ENCODE measurements at regions not wholly inside any gene's neighbourhood (a gene's known extent, or its start where the extent isn't known, plus 50 kb on each side); places are given as distances from the start of the nearest gene placed in this dataset.

GRCh38 chr10:109474261-109474660, 449.1 kb downstream of the XPNPEP1 start:
- H3K27me3 ChIP-seq (replicated peaks; ENCODE audit: control insufficient read depth, insufficient read depth, low read length), result no peaks in the 10 kb centered on the region
- ChIA-PET POLR2A (no interaction called here), CTCF (no interaction called here)
- no peak for DNase-seq
- H3K36me3 ChIP-seq (ENCODE audit: control insufficient read depth, insufficient read depth, low read length), result no peaks in the 10 kb centered on the region
- no peak for TF ChIP-seq CTCF (IDR thresholded peaks at IDR 0.05; ENCODE audit: insufficient read depth in 1 of 2, low read depth in 1 of 2, low read length in 1 of 2, severe bottlenecking in 1 of 2, unreplicated experiment in 1 of 2)
- Mint-ChIP-seq H3K27me3 (ENCODE audit: insufficient read depth, unreplicated experiment) (peaks cover 8% of the 10 kb centered on the region), H3K4me1 (ENCODE audit: low read depth, unreplicated experiment) (no peaks in the 10 kb centered on the region), H3K9me3 (ENCODE audit: unreplicated experiment) (no peaks in the 10 kb centered on the region), H3K27ac (ENCODE audit: unreplicated experiment) (no peak overlapping the region), H3K4me3 (ENCODE audit: unreplicated experiment) (no peak overlapping the region), H3K36me3 (ENCODE audit: insufficient read depth, unreplicated experiment) (no peaks in the 10 kb centered on the region)
- no TSS peak for BruUV-seq (replicated peaks)
- H3K4me1 ChIP-seq, result peaks cover 4% of the 10 kb centered on the region; the same call in 1 of the 2 replicates
- no peak overlapping the region for H3K4me3 ChIP-seq (ENCODE audit: low read depth, low read length)
- intact Hi-C loops (cut with micrococcal nuclease; ENCODE audit: unreplicated experiment), result no loop called here
- H3K9me3 ChIP-seq, result no peaks in the 10 kb centered on the region

- H3K9me3 ChIP-seq, result peaks cover 2% of the 10 kb centered on the region; the same call in 1 of the 2 replicates
- POLR2A ChIA-PET, result no interaction called here
- Mint-ChIP-seq H3K27me3 (ENCODE audit: insufficient read depth, unreplicated experiment) (peaks cover 3% of the 10 kb centered on the region), H3K4me3 (ENCODE audit: unreplicated experiment) (no peak overlapping the region), H3K27ac (ENCODE audit: unreplicated experiment) (no peak overlapping the region), H3K9me3 (ENCODE audit: unreplicated experiment) (no peaks in the 10 kb centered on the region), H3K4me1 (ENCODE audit: low read depth, unreplicated experiment) (no peaks in the 10 kb centered on the region), H3K36me3 (ENCODE audit: insufficient read depth, unreplicated experiment) (no peaks in the 10 kb centered on the region)
- H3K4me3 ChIP-seq (ENCODE audit: low read depth, low read length), result no peak overlapping the region
- H3K4me1 ChIP-seq, result no peaks in the 10 kb centered on the region
- H3K27me3 ChIP-seq (replicated peaks; ENCODE audit: control insufficient read depth, insufficient read depth, low read length), result no peaks in the 10 kb centered on the region
- no peaks in the 10 kb centered on the region for H3K36me3 ChIP-seq (ENCODE audit: control insufficient read depth, insufficient read depth, low read length)
- no peak for TF ChIP-seq CTCF (IDR thresholded peaks at IDR 0.05; ENCODE audit: insufficient read depth in 1 of 2, low read depth in 1 of 2, low read length in 1 of 2, severe bottlenecking in 1 of 2, unreplicated experiment in 1 of 2)
- no peak for DNase-seq
- CTCF ChIA-PET, result no interaction called here
- BruUV-seq (replicated peaks), result no TSS peak
- intact Hi-C loops (cut with micrococcal nuclease; ENCODE audit: unreplicated experiment), result no loop called here
These were observed 455.8 kb downstream of the XPNPEP1 start for GRCh38 chr10:109467551-109467950.

- H3K4me3 ChIP-seq (ENCODE audit: low read depth, low read length), result no peak overlapping the region
- H3K9me3 ChIP-seq, result peaks cover 2% of the 10 kb centered on the region; the same call in 1 of the 2 replicates
- H3K36me3 Mint-ChIP-seq (ENCODE audit: insufficient read depth, unreplicated experiment), result no peaks in the 10 kb centered on the region
- no peak for TF ChIP-seq CTCF (IDR thresholded peaks at IDR 0.05; ENCODE audit: insufficient read depth in 1 of 2, low read depth in 1 of 2, low read length in 1 of 2, severe bottlenecking in 1 of 2, unreplicated experiment in 1 of 2)
- BruUV-seq (replicated peaks), result no TSS peak
- intact Hi-C loops (cut with micrococcal nuclease; ENCODE audit: unreplicated experiment), result no loop called here
- H3K4me1 ChIP-seq, result no peaks in the 10 kb centered on the region
- ChIA-PET POLR2A (no interaction called here), CTCF (no interaction called here)
- H3K27me3 Mint-ChIP-seq (ENCODE audit: insufficient read depth, unreplicated experiment), result no peaks in the 10 kb centered on the region
- H3K27ac Mint-ChIP-seq (ENCODE audit: unreplicated experiment), result no peak overlapping the region
- no peaks in the 10 kb centered on the region for H3K4me1 Mint-ChIP-seq (ENCODE audit: low read depth, unreplicated experiment)
- no peak overlapping the region for H3K4me3 Mint-ChIP-seq (ENCODE audit: unreplicated experiment)
- no peaks in the 10 kb centered on the region for H3K27me3 ChIP-seq (replicated peaks; ENCODE audit: control insufficient read depth, insufficient read depth, low read length)
- no peaks in the 10 kb centered on the region for H3K9me3 Mint-ChIP-seq (ENCODE audit: unreplicated experiment)
- no peaks in the 10 kb centered on the region for H3K36me3 ChIP-seq (ENCODE audit: control insufficient read depth, insufficient read depth, low read length)
- DNase-seq, result no peak
These were observed 458.4 kb downstream of the XPNPEP1 start for GRCh38 chr10:109464949-109465348.
